BLaER1 (cell line): ENCODE measurements at regions not wholly inside any gene's neighbourhood (a gene's known extent, or its start where the extent isn't known, plus 50 kb on each side); places are given as distances from the start of the nearest gene placed in this dataset.

Source experiments
- H3K27ac ChIP-seq: shearing (Covaris generic); formaldehyde crosslinking; 2 replicates; pipeline ENCODE4 v1.8.1; 2022
- H3K27me3 ChIP-seq: shearing (Covaris generic); formaldehyde crosslinking; 2 replicates; pipeline ENCODE4 v1.8.1; 2022
- H3K36me3 ChIP-seq: shearing (Covaris generic); formaldehyde crosslinking; 2 replicates; pipeline ENCODE4 v1.8.1; 2022
- H3K4me1 ChIP-seq: shearing (Covaris generic); formaldehyde crosslinking; 2 replicates; pipeline ENCODE4 v1.8.1; 2022
- H3K4me2 ChIP-seq: shearing (Covaris generic); formaldehyde crosslinking; 2 replicates; pipeline ENCODE4 v1.8.1; 2022
- H3K4me3 ChIP-seq: shearing (Covaris generic); formaldehyde crosslinking; 2 replicates; pipeline ENCODE4 v1.8.1; 2022
- H3K9ac ChIP-seq: shearing (Covaris generic); formaldehyde crosslinking; 2 replicates; pipeline ENCODE4 v1.8.1; 2022
- H3K9me3 ChIP-seq: shearing (Covaris generic); formaldehyde crosslinking; 2 replicates; pipeline ENCODE4 v1.8.1; 2022
- H4K20me1 ChIP-seq: shearing (Covaris generic); formaldehyde crosslinking; 2 replicates; pipeline ENCODE4 v1.8.1; 2022
- Cebpa-rat ChIP-seq: shearing (Covaris generic); IDR thresholded peaks from 2 replicates; pipeline ENCODE4 v1.8.1; 2022

DNA sequence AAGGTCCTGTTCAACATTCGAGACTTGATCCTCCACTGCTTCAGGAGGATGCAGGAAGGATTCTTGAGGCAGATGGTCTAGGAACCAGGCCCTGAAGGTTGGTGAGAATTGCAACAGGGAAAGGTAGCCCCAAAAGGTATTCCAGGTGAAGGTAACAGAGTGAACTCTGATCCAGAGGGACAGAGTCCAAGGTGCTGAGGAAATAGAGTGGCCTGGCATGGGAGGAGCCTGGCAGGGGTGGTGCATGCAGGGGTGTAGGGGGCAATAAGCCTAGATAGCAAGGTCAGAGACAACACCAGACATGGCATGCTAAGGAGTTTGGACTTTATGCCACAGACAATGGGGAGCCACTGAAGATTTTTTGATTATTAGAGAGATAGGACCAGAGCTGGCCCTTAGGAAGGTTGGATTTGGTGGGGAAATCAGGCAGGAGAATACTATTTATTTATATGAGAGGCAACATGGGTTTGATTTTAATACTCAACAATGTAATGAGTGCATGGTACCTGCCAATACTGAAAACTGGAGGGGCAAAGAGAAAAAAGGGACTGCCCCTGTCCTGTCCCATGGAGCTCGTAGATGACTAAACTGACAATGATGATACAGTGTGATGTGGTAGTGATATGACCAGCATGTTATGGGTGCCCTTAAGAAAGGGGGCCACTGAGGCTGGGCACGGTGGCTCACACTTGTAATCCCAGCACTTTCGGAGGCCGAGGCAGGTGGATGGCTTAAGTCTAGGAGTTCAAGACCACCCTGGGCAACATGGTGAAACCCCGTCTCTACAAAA, 50.5 kb upstream of the TMED10 start:
- Histone ChIP-seq H3K9ac (no peak overlapping the region), H3K4me2 (no peak overlapping the region), H3K36me3 (no peaks in the 10 kb centered on the region), H4K20me1 (no peaks in the 10 kb centered on the region), H3K4me3 (no peak overlapping the region), H3K9me3 (no peaks in the 10 kb centered on the region), H3K27me3 (no peaks in the 10 kb centered on the region), H3K4me1 (peaks cover 66% of the 10 kb centered on the region), H3K27ac (no peak overlapping the region)
- no peak for TF ChIP-seq Cebpa-rat
